HG03342 (cell line): ENCODE measurements at regions not wholly inside any gene's neighbourhood (a gene's known extent, or its start where the extent isn't known, plus 50 kb on each side); places are given as distances from the start of the nearest gene placed in this dataset.
A peak's percentile ranks its signal among the peaks of the same experiment; 100 is the strongest.

Source experiments
- ATAC-seq: cut with Tn5 transposase; IDR thresholded peaks from one replicate; pipeline ENCODE4 v1.9.1; 2021; ENCODE audit warnings: mild to moderate bottlenecking, moderate library complexity; ENCODE audit not compliant: unreplicated experiment

- no peak for ATAC-seq
These were observed 111.4 kb downstream of the PLEKHG1 start for GRCh38 chr6:150711061-150711460.

- ATAC-seq = no peak
These were observed 112.2 kb downstream of the PLEKHG1 start for GRCh38 chr6:150711584-150712504.

DNA sequence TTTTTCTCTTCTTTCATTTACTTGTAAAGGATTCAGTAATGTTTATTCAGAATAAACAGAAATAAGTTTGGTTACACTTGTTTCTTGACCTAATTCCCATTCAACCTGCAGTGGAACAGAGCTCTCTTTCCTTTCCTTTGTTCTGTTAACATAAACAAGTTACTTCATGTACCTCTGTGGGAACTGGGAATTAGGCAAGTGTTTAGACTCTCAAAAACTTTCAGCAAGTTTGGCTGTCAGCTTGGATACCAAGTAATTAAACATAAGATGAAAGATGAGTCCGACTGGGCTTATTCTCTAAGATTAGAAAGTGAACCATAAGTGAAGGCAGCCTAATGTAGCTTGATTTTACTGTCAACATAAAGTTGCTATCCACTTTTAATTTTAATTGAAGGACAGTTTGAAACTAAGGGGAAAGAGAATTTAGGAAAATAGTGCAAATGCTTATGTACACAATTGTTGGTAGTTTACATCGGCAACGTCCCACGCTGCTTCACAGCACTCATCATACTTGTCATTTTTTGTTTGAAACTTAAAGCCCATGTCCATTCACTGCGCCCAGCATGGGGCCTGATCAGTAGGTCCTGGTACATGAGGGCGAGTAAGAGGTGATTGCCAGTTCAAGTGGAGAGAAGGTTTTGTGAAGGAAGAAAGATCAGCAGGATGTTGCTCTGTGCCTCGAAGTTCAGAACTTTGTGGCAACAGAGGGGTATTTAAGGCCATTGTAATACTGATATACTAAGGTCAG lies 113.0 kb downstream of the PLEKHG1 start:
- no peak for ATAC-seq

DNA sequence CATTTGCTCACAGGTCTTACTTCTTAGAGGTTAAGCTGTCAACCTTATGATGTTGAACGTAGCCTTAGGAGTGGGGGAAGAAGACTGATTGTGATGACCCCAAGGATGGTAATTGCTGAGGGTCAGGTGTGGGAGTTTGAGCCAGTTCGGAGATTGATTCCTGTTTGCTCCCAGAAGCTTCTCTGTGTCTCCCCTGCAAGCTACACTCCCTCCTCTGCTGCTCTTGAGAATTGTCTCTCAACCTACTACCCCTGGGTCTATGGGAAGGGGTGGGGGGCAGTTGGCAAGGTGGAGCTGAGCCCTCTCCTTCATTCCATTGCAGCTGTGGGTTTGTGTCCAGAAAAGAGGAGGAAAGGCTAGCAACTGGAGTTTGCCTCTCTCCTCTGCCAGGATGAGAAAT lies 113.8 kb downstream of the PLEKHG1 start:
- no peak for ATAC-seq

DNA sequence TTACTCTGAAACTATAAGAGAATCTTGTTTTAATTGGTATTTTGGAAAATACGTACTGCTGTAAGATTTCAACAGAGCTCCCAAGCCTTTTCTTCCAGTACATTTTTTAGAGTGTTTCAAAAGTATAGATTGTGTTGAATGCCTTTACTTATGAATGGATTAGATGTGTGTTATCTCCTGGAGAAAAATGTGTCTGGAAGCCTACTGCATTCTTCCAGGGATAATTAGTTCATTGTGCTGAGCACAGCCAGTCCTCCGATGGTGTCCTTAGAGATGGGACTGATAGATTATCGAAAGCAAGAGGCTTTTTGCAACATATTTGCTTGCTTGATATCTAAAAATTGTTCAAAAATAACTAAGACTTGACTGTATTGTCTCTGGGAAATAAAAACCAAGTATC lies 114.2 kb downstream of the PLEKHG1 start:
- no peak for ATAC-seq

- ATAC-seq = no peak
These were observed 115.4 kb downstream of the PLEKHG1 start for GRCh38 chr6:150715133-150715532.

- no peak for ATAC-seq
These were observed 117.7 kb downstream of the PLEKHG1 start for GRCh38 chr6:150717419-150717818.

DNA sequence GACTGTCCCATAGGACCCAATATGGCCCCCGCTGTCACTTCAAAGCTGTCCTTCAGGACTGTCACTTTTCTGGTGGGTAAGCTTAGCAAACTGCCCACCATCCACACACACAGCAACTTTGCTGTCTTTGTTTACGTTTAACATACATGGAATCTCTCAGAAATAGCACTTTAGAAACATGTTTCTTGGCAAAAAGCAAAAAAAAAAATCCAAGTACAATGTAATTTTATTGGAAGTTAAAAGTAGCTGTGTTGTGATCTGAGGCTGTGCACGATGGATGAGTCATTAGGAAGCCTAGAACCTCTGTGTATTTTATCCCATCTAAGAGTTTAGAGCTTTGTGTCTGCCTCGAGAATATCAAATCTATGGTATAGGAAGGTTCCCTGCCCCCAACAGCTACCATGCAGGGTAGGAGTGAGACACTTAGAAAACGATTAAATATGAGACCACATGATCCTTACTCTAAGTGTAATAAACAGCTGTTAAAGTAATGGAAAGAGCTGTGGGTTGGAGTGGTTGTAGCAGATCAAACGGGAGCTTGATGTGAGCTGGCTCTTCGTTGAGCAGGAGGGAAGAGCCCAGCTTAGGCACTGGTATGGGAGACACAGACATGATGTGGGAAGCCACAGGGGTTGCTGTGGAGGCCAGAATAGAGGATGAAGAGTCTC lies 119.5 kb downstream of the PLEKHG1 start:
- ATAC-seq = no peak

DNA sequence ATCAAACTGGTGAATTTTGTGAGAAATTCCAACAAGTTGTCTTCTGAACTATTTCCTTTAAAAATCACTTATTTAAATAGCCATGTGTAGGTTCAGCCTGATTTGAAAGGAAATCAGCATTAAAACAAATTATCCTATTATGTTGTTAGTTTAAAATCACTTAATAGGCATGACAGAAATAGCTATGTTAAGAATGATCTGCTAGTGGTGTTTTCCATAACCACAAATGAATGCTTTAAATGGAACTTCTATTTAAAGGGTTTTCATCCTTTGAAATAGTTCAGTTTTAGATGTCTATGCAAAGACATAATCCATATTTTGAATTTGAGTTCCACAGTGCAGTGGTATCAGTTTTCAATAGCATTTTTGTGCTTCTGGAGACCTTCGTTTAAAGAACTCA lies 120.1 kb downstream of the PLEKHG1 start:
- no peak for ATAC-seq

GRCh38 chr6:150720774-150721233 lies 121.1 kb downstream of the PLEKHG1 start:
- peak; percentile 99 for ATAC-seq

- ATAC-seq = no peak
These were observed 122.0 kb downstream of the PLEKHG1 start for GRCh38 chr6:150721418-150722266.

GRCh38 chr6:150722614-150723344 lies 123.1 kb downstream of the PLEKHG1 start:
- no peak for ATAC-seq

GRCh38 chr6:150723345-150723658 lies 123.6 kb downstream of the PLEKHG1 start:
- ATAC-seq = no peak

GRCh38 chr6:150723857-150724256 lies 124.2 kb downstream of the PLEKHG1 start:
- ATAC-seq = no peak

- ATAC-seq = no peak
These were observed 126.1 kb downstream of the PLEKHG1 start for GRCh38 chr6:150725795-150726194.

- ATAC-seq = no peak
These were observed 129.6 kb downstream of the PLEKHG1 start for GRCh38 chr6:150729188-150729748.

GRCh38 chr6:150730801-150731457 lies 131.2 kb downstream of the PLEKHG1 start:
- no peak for ATAC-seq

GRCh38 chr6:150732765-150733539 lies 132.6 kb upstream of the MTHFD1L start:
- peak; percentile 84 for ATAC-seq
